ENCODE measurements at regions not wholly inside any gene's neighbourhood (a gene's known extent, or its start where the extent isn't known, plus 50 kb on each side); places are given as distances from the start of the nearest gene placed in this dataset.
A peak's percentile ranks its signal among the peaks of the same experiment; 100 is the strongest.

GRCh38 chr1:234715252-234716014 lies 105.5 kb upstream of the IRF2BP2 start:
- H3K4me1 ChIP-seq (replicated peaks in 1 of 2; ENCODE audit: control insufficient read depth in 2 of 2, insufficient read depth in 2 of 2, low read length in 2 of 2): peaks cover 11 to 23% of the 10 kb centered on the region in 2 experiments; a peak in 4 of 5 replicates
- ATAC-seq (no peak), FAIRE-seq (no peak), DNase-seq (ENCODE audit: extremely low read depth in 1 of 4, low spot score in 3 of 4) (no peak)
- H3K9me3 ChIP-seq (replicated peaks; ENCODE audit: control insufficient read depth, insufficient read depth, low read depth, low read length): no peaks in the 10 kb centered on the region
- H3K9me1 ChIP-seq (ENCODE audit: control insufficient read depth, insufficient read depth, low read length): no peaks in the 10 kb centered on the region
- no peak overlapping the region for H3K4me2 ChIP-seq (ENCODE audit: insufficient read depth, low read length)
- no peak overlapping the region for H3K4me3 ChIP-seq
- H3K9ac ChIP-seq (ENCODE audit: insufficient read depth in 1 of 2, low read depth in 2 of 2, low read length in 2 of 2): no peak overlapping the region
- no peaks in the 10 kb centered on the region for H3K27me3 ChIP-seq (ENCODE audit: control insufficient read depth in 2 of 2, insufficient read depth in 2 of 2, low read length in 2 of 2)
- H3K36me3 ChIP-seq (ENCODE audit: control insufficient read depth, insufficient read depth, low read length): no peaks in the 10 kb centered on the region
- ChIA-PET POLR2A (interaction anchor here (0.7 to 3.2 kb wide), 6 partner anchors 9 to 103 kb away, joined by 3 to 19 read pairs (median 6); no protein-coding TSS in a partner anchor), CTCF (ENCODE audit: low intra/inter-chr PET ratio) (no interaction called here)
- H3K27ac ChIP-seq (ENCODE audit: extremely low read depth, low read depth, low read length): no peak overlapping the region
- H3K79me2 ChIP-seq (ENCODE audit: control insufficient read depth, insufficient read depth, low read length): no peaks in the 10 kb centered on the region
- BruUV-seq (replicated peaks): no TSS peak
- in situ Hi-C loops (cut with MboI): no loop called here
- no peak for TF ChIP-seq NCOA2 (IDR thresholded peaks at IDR 0.05; ENCODE audit: partially characterized antibody in 2 of 2)
- TF ChIP-seq DACH1 (IDR thresholded peaks at IDR 0.05; ENCODE audit: partially characterized antibody): no peak
- TF ChIP-seq ARID3B (CRISPR knock-in tag; IDR thresholded peaks at IDR 0.05; ENCODE audit: borderline replicate concordance): no peak
- TF ChIP-seq GATAD2B (IDR thresholded peaks at IDR 0.05; ENCODE audit: borderline replicate concordance): no peak
- TF ChIP-seq KLF1 (tag; IDR thresholded peaks at IDR 0.05): no peak
- no peak for TF ChIP-seq SRSF7 (optimal IDR thresholded peaks at IDR 0.05; ENCODE audit: low read depth, low read length)
- no peak for TF ChIP-seq HDAC6 (IDR thresholded peaks at IDR 0.05; ENCODE audit: low read depth, low read length)
- TF ChIP-seq ZFP30 (CRISPR knock-in tag; IDR thresholded peaks at IDR 0.05; ENCODE audit: borderline replicate concordance): no peak
- no peak for TF ChIP-seq PREB (CRISPR knock-in tag; IDR thresholded peaks at IDR 0.05)
- TF ChIP-seq ZFPM2 (CRISPR knock-in tag; IDR thresholded peaks at IDR 0.05): no peak
- TF ChIP-seq FOXM1 (IDR thresholded peaks at IDR 0.05; ENCODE audit: low read depth): no peak
- no peak for TF ChIP-seq FOXM1 (CRISPR knock-in tag; IDR thresholded peaks at IDR 0.05; ENCODE audit: low read depth)
- TF ChIP-seq CBFA2T3 (IDR thresholded peaks at IDR 0.05): no peak
- TF ChIP-seq GTF3C2 (IDR thresholded peaks at IDR 0.05; ENCODE audit: borderline replicate concordance, extremely low read depth, insufficient read length): no peak
- TF ChIP-seq U2AF2 (optimal IDR thresholded peaks at IDR 0.05; ENCODE audit: low read depth, low read length): no peak
- TF ChIP-seq ATF7 (IDR thresholded peaks at IDR 0.05): no peak
- no peak for TF ChIP-seq ADNP (tag; IDR thresholded peaks at IDR 0.05)
- no peak for TF ChIP-seq SOX6 (IDR thresholded peaks at IDR 0.05)
- no peak for TF ChIP-seq ILK (tag; IDR thresholded peaks at IDR 0.05; ENCODE audit: borderline replicate concordance, low read depth)
- H2AFZ ChIP-seq (ENCODE audit: low read depth, low read length): peak overlapping the region; percentile 70
- intact Hi-C loops (cut with micrococcal nuclease): no loop called here
- H4K20me1 ChIP-seq (replicated peaks; ENCODE audit: control insufficient read depth, insufficient read depth, low read length): no peaks in the 10 kb centered on the region
- 65% methylated on average over 10 of the region's 10 CpGs for WGBS (ENCODE audit: insufficient coverage, low coverage, missing lambda C conversion rate)

Data from K562 (cell line).